ENCODE measurements at regions not wholly inside any gene's neighbourhood (a gene's known extent, or its start where the extent isn't known, plus 50 kb on each side); places are given as distances from the start of the nearest gene placed in this dataset.

DNA sequence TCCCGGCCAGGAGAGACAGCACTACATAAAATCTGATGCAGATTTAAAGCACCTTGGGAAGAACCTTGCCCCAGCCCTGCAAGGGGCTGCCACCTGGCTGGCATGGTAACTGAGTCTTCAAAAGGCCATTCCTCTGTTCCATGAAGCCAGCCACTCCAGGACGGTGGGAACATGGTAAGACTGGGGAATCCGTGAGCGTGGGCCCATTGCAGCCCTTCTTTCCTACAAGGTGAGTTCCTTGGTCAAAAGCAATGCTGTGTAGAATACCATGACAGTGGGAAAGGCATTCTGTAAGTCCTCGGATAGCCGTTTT, 121.3 kb downstream of the SOX1 start:
- H3K27ac ChIP-seq = no peak overlapping the region
- H3K9me3 ChIP-seq = peaks cover 0 to 4% of the 10 kb centered on the region in 2 donors
- peaks cover 0 to 11% of the 10 kb centered on the region in 2 donors for H3K27me3 ChIP-seq
- no peak for DNase-seq (ENCODE audit: low spot score in 2 of 2)
- TF ChIP-seq, protein P1, sequence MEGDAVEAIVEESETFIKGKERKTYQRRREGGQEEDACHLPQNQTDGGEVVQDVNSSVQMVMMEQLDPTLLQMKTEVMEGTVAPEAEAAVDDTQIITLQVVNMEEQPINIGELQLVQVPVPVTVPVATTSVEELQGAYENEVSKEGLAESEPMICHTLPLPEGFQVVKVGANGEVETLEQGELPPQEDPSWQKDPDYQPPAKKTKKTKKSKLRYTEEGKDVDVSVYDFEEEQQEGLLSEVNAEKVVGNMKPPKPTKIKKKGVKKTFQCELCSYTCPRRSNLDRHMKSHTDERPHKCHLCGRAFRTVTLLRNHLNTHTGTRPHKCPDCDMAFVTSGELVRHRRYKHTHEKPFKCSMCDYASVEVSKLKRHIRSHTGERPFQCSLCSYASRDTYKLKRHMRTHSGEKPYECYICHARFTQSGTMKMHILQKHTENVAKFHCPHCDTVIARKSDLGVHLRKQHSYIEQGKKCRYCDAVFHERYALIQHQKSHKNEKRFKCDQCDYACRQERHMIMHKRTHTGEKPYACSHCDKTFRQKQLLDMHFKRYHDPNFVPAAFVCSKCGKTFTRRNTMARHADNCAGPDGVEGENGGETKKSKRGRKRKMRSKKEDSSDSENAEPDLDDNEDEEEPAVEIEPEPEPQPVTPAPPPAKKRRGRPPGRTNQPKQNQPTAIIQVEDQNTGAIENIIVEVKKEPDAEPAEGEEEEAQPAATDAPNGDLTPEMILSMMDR (IDR thresholded peaks at IDR 0.05) = no peak
- TF ChIP-seq POLR2A (IDR thresholded peaks at IDR 0.05) = no peak
- TF ChIP-seq POLR2AphosphoS5 (IDR thresholded peaks at IDR 0.05) = no peak
- H3K4me3 ChIP-seq = no peak overlapping the region
- H3K36me3 ChIP-seq = no peaks in the 10 kb centered on the region
- intact Hi-C loops (cut with DNase I; ENCODE audit: low total_unique reads) = no loop called here
- no peaks in the 10 kb centered on the region for H3K4me1 ChIP-seq

DNA sequence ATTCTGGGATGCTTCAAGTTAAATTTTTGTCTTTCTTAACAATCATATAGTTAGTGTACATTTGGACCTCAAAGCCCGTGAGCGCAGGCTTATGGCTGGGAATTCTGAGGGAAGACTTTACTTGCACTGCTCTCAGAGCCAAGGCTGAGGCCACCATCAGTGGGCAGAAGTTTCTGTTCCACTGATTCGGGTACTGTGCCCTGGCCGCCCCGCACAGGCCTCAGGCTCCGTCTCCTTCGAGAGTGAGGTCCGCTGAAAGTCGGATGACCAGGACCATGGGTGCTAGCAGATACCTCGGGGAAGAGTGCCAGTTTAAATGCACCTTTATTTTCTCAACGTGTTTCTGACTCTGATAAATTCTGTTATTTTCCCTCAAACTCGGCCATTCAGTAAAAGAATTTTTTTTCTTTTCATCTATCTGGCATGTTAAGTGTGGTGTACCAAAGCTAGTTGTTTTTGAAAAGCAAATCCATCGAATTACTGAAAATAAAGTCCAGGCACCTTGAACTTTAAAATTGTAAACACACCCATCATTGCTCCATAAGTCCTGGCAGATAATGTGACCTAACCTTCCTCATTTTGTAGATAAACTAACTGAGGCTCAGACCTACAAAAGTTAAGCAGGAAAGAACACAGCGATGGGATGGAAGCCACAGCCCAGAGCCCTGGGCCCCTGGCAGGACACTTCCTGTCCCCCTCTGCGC, 126.7 kb downstream of the SOX1 start:
- peaks cover 0 to 8% of the 10 kb centered on the region in 2 donors for H3K27me3 ChIP-seq
- H3K36me3 ChIP-seq = no peaks in the 10 kb centered on the region
- H3K9me3 ChIP-seq = peaks cover 4 to 9% of the 10 kb centered on the region in 2 donors
- no peak overlapping the region for H3K4me3 ChIP-seq
- no peaks in the 10 kb centered on the region for H3K4me1 ChIP-seq
- H3K27ac ChIP-seq = no peak overlapping the region
- TF ChIP-seq POLR2AphosphoS5 (IDR thresholded peaks at IDR 0.05) (no peak), POLR2A (IDR thresholded peaks at IDR 0.05) (no peak)
- TF ChIP-seq, protein P1 (IDR thresholded peaks at IDR 0.05) = no peak
- intact Hi-C loops (cut with DNase I; ENCODE audit: low total_unique reads) = no loop called here
- no peak for DNase-seq (ENCODE audit: low spot score in 2 of 2)

DNA sequence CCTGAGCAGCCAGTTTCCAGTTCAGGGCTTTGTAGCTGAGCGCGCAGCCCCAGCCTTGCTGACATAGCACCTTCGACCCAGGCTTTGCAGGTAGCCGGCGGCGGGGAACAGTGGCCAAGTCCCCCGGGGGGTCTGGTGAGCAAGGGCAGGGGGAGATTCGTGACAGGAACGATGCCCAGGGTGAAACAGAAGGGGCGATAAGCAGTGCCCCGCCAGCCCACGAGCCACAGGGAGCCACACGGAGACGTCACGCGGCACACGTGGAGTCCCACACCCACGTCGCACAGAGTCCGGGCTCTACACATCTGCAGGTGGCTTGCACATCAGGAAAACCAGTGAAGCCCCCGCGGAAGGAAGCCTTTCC, 127.2 kb downstream of the SOX1 start:
- intact Hi-C loops (cut with DNase I; ENCODE audit: low total_unique reads) = no loop called here
- TF ChIP-seq POLR2A (IDR thresholded peaks at IDR 0.05) (no peak), POLR2AphosphoS5 (IDR thresholded peaks at IDR 0.05) (no peak)
- TF ChIP-seq, protein P1 (IDR thresholded peaks at IDR 0.05) = no peak

DNA sequence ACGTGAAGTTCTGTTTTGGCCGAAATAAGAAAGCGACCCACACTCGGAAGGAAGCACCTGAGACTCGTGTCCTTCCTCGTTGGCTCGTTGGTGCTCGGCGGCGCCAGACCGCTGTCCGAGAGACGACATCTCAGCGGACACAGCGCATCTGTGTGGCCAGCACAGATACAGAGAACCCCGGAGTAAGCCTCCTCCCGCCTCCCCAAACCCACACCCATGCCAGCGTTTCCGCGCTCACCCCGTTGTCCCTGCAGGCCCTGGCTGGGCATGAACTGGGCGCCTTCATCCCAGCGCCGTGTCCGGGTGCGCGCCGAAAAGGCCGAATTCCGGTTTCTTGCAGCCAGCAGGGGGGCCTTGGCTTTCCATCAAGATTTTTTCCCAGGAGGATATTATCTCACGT, 127.6 kb downstream of the SOX1 start:
- no peaks in the 10 kb centered on the region for H3K36me3 ChIP-seq
- peaks cover 0 to 12% of the 10 kb centered on the region in 2 donors for H3K27me3 ChIP-seq
- DNase-seq (ENCODE audit: low spot score in 2 of 2) = no peak
- H3K4me3 ChIP-seq = no peak overlapping the region
- no peak overlapping the region for H3K27ac ChIP-seq
- TF ChIP-seq POLR2AphosphoS5 (IDR thresholded peaks at IDR 0.05) (no peak), POLR2A (IDR thresholded peaks at IDR 0.05) (no peak)
- TF ChIP-seq, protein P1 (IDR thresholded peaks at IDR 0.05) = no peak
- peaks cover 4 to 9% of the 10 kb centered on the region in 2 donors for H3K9me3 ChIP-seq
- H3K4me1 ChIP-seq = no peaks in the 10 kb centered on the region
- intact Hi-C loops (cut with DNase I; ENCODE audit: low total_unique reads) = no loop called here

More for the DNA sequence above, 127.2 kb downstream of the SOX1 start:
- Histone ChIP-seq H3K27me3 (peaks cover 0 to 10% of the 10 kb centered on the region in 2 donors), H3K27ac (no peak overlapping the region), H3K36me3 (no peaks in the 10 kb centered on the region), H3K9me3 (peaks cover 4 to 9% of the 10 kb centered on the region in 2 donors), H3K4me1 (no peaks in the 10 kb centered on the region), H3K4me3 (no peak overlapping the region)
- DNase-seq (ENCODE audit: low spot score in 2 of 2) = no peak

DNA sequence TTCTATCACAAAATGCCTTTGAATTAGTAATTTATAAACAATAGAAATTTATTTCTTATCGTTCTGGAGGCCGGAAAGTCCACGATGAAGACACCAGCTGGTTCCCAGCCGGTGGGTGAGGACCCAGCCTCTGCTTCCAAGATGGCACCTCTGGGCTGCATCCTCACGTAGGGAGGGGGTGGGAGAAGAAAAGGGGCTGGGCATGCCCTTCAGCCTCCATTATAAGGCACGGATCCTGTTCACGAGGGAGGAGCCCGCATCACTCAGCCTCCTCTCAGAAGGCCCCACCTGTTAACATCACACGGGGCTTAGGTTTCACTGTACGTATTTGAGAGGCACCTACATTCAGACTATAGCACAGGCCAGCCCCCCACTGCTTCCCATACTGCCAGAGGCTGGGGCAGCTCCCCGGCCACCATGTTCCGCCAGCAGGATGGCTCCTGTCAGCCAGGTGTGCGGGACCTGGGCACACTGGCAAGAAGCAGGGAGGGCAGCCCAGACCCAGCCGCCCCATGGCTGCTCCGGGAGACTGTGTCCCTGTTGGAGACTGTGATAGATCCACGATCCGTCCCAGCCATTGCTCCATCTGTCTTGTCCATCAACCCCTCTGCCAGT, 131.6 kb downstream of the SOX1 start:
- TF ChIP-seq POLR2A (IDR thresholded peaks at IDR 0.05) (no peak), POLR2AphosphoS5 (IDR thresholded peaks at IDR 0.05) (no peak)
- TF ChIP-seq, protein P1 (IDR thresholded peaks at IDR 0.05) = no peak
- no peak for DNase-seq (ENCODE audit: low spot score in 2 of 2)
- H3K27me3 ChIP-seq = peaks cover 0 to 36% of the 10 kb centered on the region in 2 donors

More for the DNA sequence above, 131.6 kb downstream of the SOX1 start:
- peaks cover 0 to 9% of the 10 kb centered on the region in 2 donors for H3K9me3 ChIP-seq
- H3K4me1 ChIP-seq = no peaks in the 10 kb centered on the region
- intact Hi-C loops (cut with DNase I; ENCODE audit: low total_unique reads) = no loop called here
- no peak overlapping the region for H3K4me3 ChIP-seq
- H3K27ac ChIP-seq = no peak overlapping the region
- no peaks in the 10 kb centered on the region for H3K36me3 ChIP-seq
